UCSD-AML1 (cell line): ENCODE measurements at regions not wholly inside any gene's neighbourhood (a gene's known extent, or its start where the extent isn't known, plus 50 kb on each side); places are given as distances from the start of the nearest gene placed in this dataset.
"Not testable (repeated sequence)": the region's sequence is repeated elsewhere in the genome, so short reads cannot be mapped to it uniquely, and the experiment has no call there.

ENCODE experiments used
- DNase-seq: peaks from one replicate; lab custom pipeline; 2025; ENCODE audit not compliant: unreplicated experiment; lab: John Stamatoyannopoulos, UW

- DNase-seq, result no peak
Measured at GRCh38 chr1:4210043-4210442, 310.0 kb upstream of the C1orf174 start.

- no peak for DNase-seq
Measured at GRCh38 chr1:4212796-4213195, 312.7 kb upstream of the C1orf174 start.

GRCh38 chr1:4213366-4213973 is 313.4 kb upstream of the C1orf174 start:
- no peak for DNase-seq

- no peak for DNase-seq
Measured at GRCh38 chr1:4214826-4215225, 314.8 kb upstream of the C1orf174 start.

- no peak for DNase-seq
Measured at GRCh38 chr1:4215391-4215790, 315.3 kb upstream of the C1orf174 start.

- DNase-seq, result no peak
Measured at GRCh38 chr1:4216231-4216630, 316.2 kb upstream of the C1orf174 start.

GRCh38 chr1:4218619-4219018 is 318.5 kb upstream of the C1orf174 start:
- no peak for DNase-seq

- no peak for DNase-seq
Measured at GRCh38 chr1:4219111-4219510, 319.0 kb upstream of the C1orf174 start.

GRCh38 chr1:4219826-4220225 is 319.8 kb upstream of the C1orf174 start:
- DNase-seq, result no peak

GRCh38 chr1:4220362-4220761 is 320.3 kb upstream of the C1orf174 start:
- DNase-seq, result no peak

- DNase-seq, result no peak
Measured at GRCh38 chr1:4221107-4221506, 321.0 kb upstream of the C1orf174 start.

GRCh38 chr1:4224684-4225467 is 324.8 kb upstream of the C1orf174 start:
- DNase-seq, result no peak

GRCh38 chr1:4227986-4228385 is 327.9 kb upstream of the C1orf174 start:
- DNase-seq, result no peak

GRCh38 chr1:4253935-4254334 is 353.9 kb upstream of the C1orf174 start:
- no peak for DNase-seq

- DNase-seq, result no peak
Measured at GRCh38 chr1:4256351-4256750, 356.3 kb upstream of the C1orf174 start.

- DNase-seq, result not testable (repeated sequence)
Measured at GRCh38 chr1:4258146-4258777, 358.2 kb upstream of the C1orf174 start.

- no peak for DNase-seq
Measured at GRCh38 chr1:4261327-4261726, 361.3 kb upstream of the C1orf174 start.

- no peak for DNase-seq
Measured at GRCh38 chr1:4262665-4263064, 362.6 kb upstream of the C1orf174 start.

GRCh38 chr1:4263699-4264098 is 363.6 kb upstream of the C1orf174 start:
- no peak for DNase-seq

GRCh38 chr1:4265836-4266235 is 365.8 kb upstream of the C1orf174 start:
- DNase-seq, result no peak

GRCh38 chr1:4267381-4268261 is 367.5 kb upstream of the C1orf174 start:
- DNase-seq, result no peak
